Nephron (organoid): ENCODE measurements at regions not wholly inside any gene's neighbourhood (a gene's known extent, or its start where the extent isn't known, plus 50 kb on each side); places are given as distances from the start of the nearest gene placed in this dataset.

Experiments
- H3K27ac Mint-ChIP-seq, 3 experiments: 2 replicates each; pipeline ENCODE4 v1.8.0; 2020; ENCODE audit warnings: mixed read lengths in 3 of 3, mild to moderate bottlenecking in 2 of 3, moderate library complexity in 1 of 3
- H3K27me3 Mint-ChIP-seq: 2 replicates; pipeline ENCODE4 v1.8.0; 2021; ENCODE audit warnings: low read depth, mild to moderate bottlenecking, moderate library complexity, mixed read lengths
- H3K36me3 Mint-ChIP-seq: 2 replicates; pipeline ENCODE4 v1.8.0; 2020; ENCODE audit warnings: low read depth, mixed read lengths
- H3K4me1 Mint-ChIP-seq: 2 replicates; pipeline ENCODE4 v1.8.0; 2020; ENCODE audit warnings: mixed read lengths
- H3K4me3 Mint-ChIP-seq, 3 experiments: 2 replicates each; pipeline ENCODE4 v1.8.0; 2020; ENCODE audit warnings: mild to moderate bottlenecking in 3 of 3, mixed read lengths in 3 of 3, moderate library complexity in 2 of 3
- H3K9me3 Mint-ChIP-seq: 2 replicates; pipeline ENCODE4 v1.8.0; 2020; ENCODE audit warnings: mixed read lengths
- CTCF ChIP-seq, 3 experiments: fragments of 200-600 bp; sonication (generic); IDR thresholded peaks; one replicate each; pipeline ENCODE4 v1.5.0; 2021; ENCODE audit warnings: antibody characterized with exemption in 3 of 3; ENCODE audit not compliant: unreplicated experiment in 3 of 3

GRCh38 chr5:54882841-54883240 lies 102.6 kb downstream of the ESM1 start:
- H3K9me3 Mint-ChIP-seq, result no peaks in the 10 kb centered on the region
- H3K4me1 Mint-ChIP-seq, result peaks cover 41% of the 10 kb centered on the region
- H3K4me3 Mint-ChIP-seq, result peak overlapping the region; percentile 86 to 90 (median 88)
- H3K36me3 Mint-ChIP-seq, result no peaks in the 10 kb centered on the region
- H3K27me3 Mint-ChIP-seq, result peaks cover 32% of the 10 kb centered on the region
- H3K27ac Mint-ChIP-seq, result peak overlapping the region; percentile 61 to 78 (median 74)
- TF ChIP-seq CTCF (IDR thresholded peaks at IDR 0.05; ENCODE audit: unreplicated experiment in 3 of 3), result no peak

GRCh38 chr5:54882101-54882500 lies 103.3 kb downstream of the ESM1 start:
- Mint-ChIP-seq H3K9me3 (no peaks in the 10 kb centered on the region), H3K4me1 (peaks cover 36% of the 10 kb centered on the region), H3K4me3 (peak overlapping the region in 1 of 3 experiments; percentile 67), H3K27me3 (peaks cover 29% of the 10 kb centered on the region), H3K36me3 (no peaks in the 10 kb centered on the region), H3K27ac (no peak overlapping the region)
- TF ChIP-seq CTCF (IDR thresholded peaks at IDR 0.05; ENCODE audit: unreplicated experiment in 3 of 3), result no peak

GRCh38 chr5:54881286-54882005 lies 103.9 kb downstream of the ESM1 start:
- Mint-ChIP-seq H3K27ac (no peak overlapping the region), H3K9me3 (no peaks in the 10 kb centered on the region), H3K27me3 (peaks cover 24% of the 10 kb centered on the region), H3K4me3 (no peak overlapping the region), H3K36me3 (no peaks in the 10 kb centered on the region), H3K4me1 (peaks cover 30% of the 10 kb centered on the region)
- no peak for TF ChIP-seq CTCF (IDR thresholded peaks at IDR 0.05; ENCODE audit: unreplicated experiment in 3 of 3)

GRCh38 chr5:54876976-54877375 lies 108.4 kb downstream of the ESM1 start:
- no peaks in the 10 kb centered on the region for H3K9me3 Mint-ChIP-seq
- no peaks in the 10 kb centered on the region for H3K36me3 Mint-ChIP-seq
- TF ChIP-seq CTCF (IDR thresholded peaks at IDR 0.05; ENCODE audit: unreplicated experiment in 3 of 3), result no peak

GRCh38 chr5:54876556-54876955 lies 108.8 kb downstream of the ESM1 start:
- peaks cover 16% of the 10 kb centered on the region for H3K4me1 Mint-ChIP-seq
- H3K4me3 Mint-ChIP-seq, result no peak overlapping the region
- peaks cover 5% of the 10 kb centered on the region for H3K27me3 Mint-ChIP-seq
- TF ChIP-seq CTCF (IDR thresholded peaks at IDR 0.05; ENCODE audit: unreplicated experiment in 3 of 3), result no peak
- H3K27ac Mint-ChIP-seq, result no peak overlapping the region
- H3K9me3 Mint-ChIP-seq, result no peaks in the 10 kb centered on the region
- H3K36me3 Mint-ChIP-seq, result no peaks in the 10 kb centered on the region

More at GRCh38 chr5:54876976-54877375, 108.4 kb downstream of the ESM1 start:
- Mint-ChIP-seq H3K4me3 (no peak overlapping the region), H3K4me1 (peaks cover 14% of the 10 kb centered on the region), H3K27ac (no peak overlapping the region), H3K27me3 (peaks cover 5% of the 10 kb centered on the region)
